ENCODE measurements at regions not wholly inside any gene's neighbourhood (a gene's known extent, or its start where the extent isn't known, plus 50 kb on each side); places are given as distances from the start of the nearest gene placed in this dataset.
"Not testable (repeated sequence)": the region's sequence is repeated elsewhere in the genome, so short reads cannot be mapped to it uniquely, and the experiment has no call there.

- ATAC-seq (ENCODE audit: low read depth) (no peak), DNase-seq (no peak)
- no peaks in the 10 kb centered on the region for H3K4me1 Mint-ChIP-seq
- intact Hi-C loops (cut with micrococcal nuclease) = no loop called here
- ChIA-PET CTCF (no interaction called here), POLR2A (no interaction called here)
- H3K4me3 Mint-ChIP-seq = no peak overlapping the region
- peaks cover 23% of the 10 kb centered on the region for H3K27me3 Mint-ChIP-seq
- TF ChIP-seq CTCF (IDR thresholded peaks at IDR 0.05) = no peak
- no peaks in the 10 kb centered on the region for H3K36me3 Mint-ChIP-seq (ENCODE audit: low read depth)
- H3K27ac Mint-ChIP-seq = no peak overlapping the region
- H3K9me3 Mint-ChIP-seq = peaks cover under 1% of the 10 kb centered on the region
These were observed 56.4 kb downstream of the FOXF2 start for GRCh38 chr6:1445650-1446330.

DNA sequence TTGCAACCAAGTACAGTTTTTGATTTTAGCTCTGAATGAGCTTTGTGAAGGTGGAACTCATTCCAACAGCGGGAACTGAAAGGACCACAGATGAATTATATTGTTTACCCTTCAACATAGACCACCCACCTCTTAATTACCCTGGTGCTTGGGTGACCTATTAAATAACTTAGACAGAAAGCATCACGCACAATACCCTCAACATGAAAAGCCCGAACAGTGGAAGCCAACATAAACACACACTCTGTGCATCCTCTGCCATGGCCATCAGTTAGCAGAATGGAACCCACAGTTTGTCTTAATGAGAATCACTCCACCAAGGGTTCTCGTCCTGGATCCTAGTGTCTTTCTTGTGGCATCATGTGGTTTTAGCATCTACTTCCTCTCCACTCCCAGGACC, 60.5 kb downstream of the FOXF2 start:
- no peak overlapping the region for H3K4me3 Mint-ChIP-seq
- TF ChIP-seq CTCF (IDR thresholded peaks at IDR 0.05) = no peak
- H3K27ac Mint-ChIP-seq = no peak overlapping the region
- ATAC-seq (ENCODE audit: low read depth) = no peak
- H3K27me3 Mint-ChIP-seq = peaks cover 31% of the 10 kb centered on the region
- intact Hi-C loops (cut with micrococcal nuclease) = no loop called here
- ChIA-PET POLR2A (no interaction called here), CTCF (no interaction called here)
- no peaks in the 10 kb centered on the region for H3K4me1 Mint-ChIP-seq
- no peaks in the 10 kb centered on the region for H3K36me3 Mint-ChIP-seq (ENCODE audit: low read depth)
- peaks cover 12% of the 10 kb centered on the region for H3K9me3 Mint-ChIP-seq
- no peak for DNase-seq

GRCh38 chr6:1453024-1453423, 63.6 kb downstream of the FOXF2 start:
- ATAC-seq (ENCODE audit: low read depth) (no peak), DNase-seq (no peak)
- no peak overlapping the region for H3K4me3 Mint-ChIP-seq
- no peak for TF ChIP-seq CTCF (IDR thresholded peaks at IDR 0.05)
- intact Hi-C loops (cut with micrococcal nuclease) = no loop called here
- H3K4me1 Mint-ChIP-seq = no peaks in the 10 kb centered on the region
- peaks cover 12% of the 10 kb centered on the region for H3K9me3 Mint-ChIP-seq
- ChIA-PET CTCF (no interaction called here), POLR2A (no interaction called here)
- H3K36me3 Mint-ChIP-seq (ENCODE audit: low read depth) = no peaks in the 10 kb centered on the region
- H3K27ac Mint-ChIP-seq = no peak overlapping the region
- H3K27me3 Mint-ChIP-seq = peaks cover 33% of the 10 kb centered on the region

- intact Hi-C loops (cut with micrococcal nuclease); POLR2A ChIA-PET; H3K36me3 Mint-ChIP-seq (ENCODE audit: low read depth); H3K4me1 Mint-ChIP-seq; H3K27ac Mint-ChIP-seq; ATAC-seq (ENCODE audit: low read depth); CTCF ChIA-PET; H3K9me3 Mint-ChIP-seq; H3K4me3 Mint-ChIP-seq; DNase-seq: not testable (repeated sequence)
- peaks cover 16% of the 10 kb centered on the region for H3K27me3 Mint-ChIP-seq
These were observed 67.4 kb downstream of the FOXF2 start for GRCh38 chr6:1456816-1457215.

GRCh38 chr6:1461207-1461606, 71.8 kb downstream of the FOXF2 start:
- DNase-seq = no peak
- Mint-ChIP-seq H3K36me3 (ENCODE audit: low read depth) (no peaks in the 10 kb centered on the region), H3K4me1 (no peaks in the 10 kb centered on the region), H3K9me3 (no peaks in the 10 kb centered on the region), H3K27me3 (peaks cover 11% of the 10 kb centered on the region), H3K4me3 (no peak overlapping the region), H3K27ac (no peak overlapping the region)
- POLR2A ChIA-PET = no interaction called here
- ATAC-seq (ENCODE audit: low read depth) = no peak
- CTCF ChIA-PET = no interaction called here
- TF ChIP-seq CTCF (IDR thresholded peaks at IDR 0.05) = no peak
- intact Hi-C loops (cut with micrococcal nuclease) = no loop called here

GRCh38 chr6:1461736-1462135, 72.4 kb downstream of the FOXF2 start:
- DNase-seq (no peak), ATAC-seq (ENCODE audit: low read depth) (no peak)
- intact Hi-C loops (cut with micrococcal nuclease) = no loop called here
- Mint-ChIP-seq H3K27ac (no peak overlapping the region), H3K36me3 (ENCODE audit: low read depth) (no peaks in the 10 kb centered on the region), H3K9me3 (no peaks in the 10 kb centered on the region), H3K4me1 (no peaks in the 10 kb centered on the region), H3K4me3 (no peak overlapping the region), H3K27me3 (peaks cover 11% of the 10 kb centered on the region)
- CTCF ChIA-PET = no interaction called here
- no peak for TF ChIP-seq CTCF (IDR thresholded peaks at IDR 0.05)
- POLR2A ChIA-PET = no interaction called here

All from activated B cell treated with CpG ODN at 0.5 μM for 24 hours (primary cell).